ENCODE measurements at regions not wholly inside any gene's neighbourhood (a gene's known extent, or its start where the extent isn't known, plus 50 kb on each side); places are given as distances from the start of the nearest gene placed in this dataset.

DNA sequence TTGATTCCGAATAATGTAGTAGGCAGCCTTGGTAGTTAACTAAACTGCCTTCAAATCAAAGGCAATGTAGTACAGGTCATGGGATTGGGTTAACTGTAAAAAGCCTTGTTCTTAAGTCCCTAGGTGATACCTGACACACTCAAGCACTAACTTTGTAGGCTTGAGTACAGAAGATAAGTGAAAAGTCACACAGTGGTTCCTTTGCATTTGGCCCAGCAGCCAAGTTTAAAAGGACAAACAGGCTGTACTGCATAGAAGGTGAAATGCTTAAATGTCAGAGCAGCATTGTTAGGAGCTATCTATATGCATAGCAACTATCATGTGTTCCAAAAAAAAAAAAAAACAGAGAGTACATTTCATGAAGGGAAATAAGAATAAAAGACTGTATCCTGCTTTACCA lies 178.4 kb downstream of the ATOH1 start:
- TF ChIP-seq, protein P1, sequence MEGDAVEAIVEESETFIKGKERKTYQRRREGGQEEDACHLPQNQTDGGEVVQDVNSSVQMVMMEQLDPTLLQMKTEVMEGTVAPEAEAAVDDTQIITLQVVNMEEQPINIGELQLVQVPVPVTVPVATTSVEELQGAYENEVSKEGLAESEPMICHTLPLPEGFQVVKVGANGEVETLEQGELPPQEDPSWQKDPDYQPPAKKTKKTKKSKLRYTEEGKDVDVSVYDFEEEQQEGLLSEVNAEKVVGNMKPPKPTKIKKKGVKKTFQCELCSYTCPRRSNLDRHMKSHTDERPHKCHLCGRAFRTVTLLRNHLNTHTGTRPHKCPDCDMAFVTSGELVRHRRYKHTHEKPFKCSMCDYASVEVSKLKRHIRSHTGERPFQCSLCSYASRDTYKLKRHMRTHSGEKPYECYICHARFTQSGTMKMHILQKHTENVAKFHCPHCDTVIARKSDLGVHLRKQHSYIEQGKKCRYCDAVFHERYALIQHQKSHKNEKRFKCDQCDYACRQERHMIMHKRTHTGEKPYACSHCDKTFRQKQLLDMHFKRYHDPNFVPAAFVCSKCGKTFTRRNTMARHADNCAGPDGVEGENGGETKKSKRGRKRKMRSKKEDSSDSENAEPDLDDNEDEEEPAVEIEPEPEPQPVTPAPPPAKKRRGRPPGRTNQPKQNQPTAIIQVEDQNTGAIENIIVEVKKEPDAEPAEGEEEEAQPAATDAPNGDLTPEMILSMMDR (IDR thresholded peaks at IDR 0.05): no peak
- TF ChIP-seq POLR2A (IDR thresholded peaks at IDR 0.05): no peak
- TF ChIP-seq EP300 (IDR thresholded peaks at IDR 0.05): no peak

Data from suprapubic skin (tissue), 3 donors.